MM.1S (cell line): ENCODE measurements at regions not wholly inside any gene's neighbourhood (a gene's known extent, or its start where the extent isn't known, plus 50 kb on each side); places are given as distances from the start of the nearest gene placed in this dataset.

ENCODE experiments used
- DNase-seq: peaks from one replicate; pipeline ENCODE4 v3.0.0-alpha.2; 2015
- H2AFZ ChIP-seq: fragments of 300-600 bp; sonication (generic); 2 replicates; pipeline ENCODE4 v1.6.0; 2016; ENCODE audit warnings: antibody characterized with exemption, low read length
- H3F3A ChIP-seq: fragments of 300-600 bp; sonication (generic); 2 replicates; pipeline ENCODE4 v1.6.1; 2016; ENCODE audit warnings: mild to moderate bottlenecking, antibody characterized with exemption, low read length, moderate library complexity, mixed read lengths; ENCODE audit not compliant: insufficient read depth
- H3K27ac ChIP-seq: fragments of 300-600 bp; sonication (generic); 2 replicates; pipeline ENCODE4 v1.5.1; 2016; ENCODE audit warnings: mild to moderate bottlenecking, low read length
- H3K27me3 ChIP-seq: fragments of 300-600 bp; sonication (generic); replicated peaks from 2 replicates; pipeline ENCODE4 v1.6.0; 2016; ENCODE audit warnings: low read length; ENCODE audit not compliant: insufficient read depth
- H3K36me3 ChIP-seq: fragments of 300-600 bp; sonication (generic); replicated peaks from 2 replicates; pipeline ENCODE4 v1.6.1; 2016; ENCODE audit warnings: mild to moderate bottlenecking, low read length, mixed read lengths; ENCODE audit not compliant: insufficient read depth
- H3K4me1 ChIP-seq: fragments of 300-600 bp; sonication (generic); 2 replicates; pipeline ENCODE4 v1.6.1; 2016; ENCODE audit warnings: low read length, mixed read lengths
- H3K4me2 ChIP-seq: fragments of 300-600 bp; sonication (generic); 2 replicates; pipeline ENCODE4 v1.6.0; 2016; ENCODE audit warnings: low read depth, low read length
- H3K4me3 ChIP-seq: fragments of 300-600 bp; sonication (generic); 2 replicates; pipeline ENCODE4 v1.5.1; 2016; ENCODE audit warnings: low read length, mixed read lengths
- H3K79me2 ChIP-seq: fragments of 300-600 bp; sonication (generic); 2 replicates; pipeline ENCODE4 v1.6.1; 2016; ENCODE audit warnings: mixed run types, low read length, mixed read lengths
- H3K9ac ChIP-seq: fragments of 300-600 bp; sonication (generic); 2 replicates; pipeline ENCODE4 v1.6.1; 2016; ENCODE audit warnings: low read length, mixed read lengths
- H3K9me2 ChIP-seq: fragments of 300-600 bp; sonication (generic); replicated peaks from 2 replicates; pipeline ENCODE4 v1.6.1; 2016; ENCODE audit warnings: mild to moderate bottlenecking, low read length, mixed read lengths; ENCODE audit not compliant: insufficient read depth
- H3K9me3 ChIP-seq: fragments of 300-600 bp; sonication (generic); replicated peaks from 2 replicates; pipeline ENCODE4 v1.6.1; 2016; ENCODE audit warnings: mild to moderate bottlenecking, low read length, mixed read lengths; ENCODE audit not compliant: insufficient read depth
- H4K20me1 ChIP-seq: fragments of 300-600 bp; sonication (generic); 2 replicates; pipeline ENCODE4 v1.6.1; 2016; ENCODE audit warnings: mild to moderate bottlenecking, low read length, moderate library complexity, mixed read lengths; ENCODE audit not compliant: insufficient read depth
- EZH2 ChIP-seq: fragments of 300-600 bp; sonication (generic); optimal IDR thresholded peaks from 2 replicates; pipeline ENCODE3; 2017; ENCODE audit warnings: low read depth, mild to moderate bottlenecking, antibody characterized with exemption, low read length, mixed read lengths
- EZH2phosphoT487 ChIP-seq: fragments of 300-600 bp; sonication (generic); IDR thresholded peaks from 2 replicates; pipeline ENCODE4 v1.6.1; 2018; ENCODE audit warnings: antibody characterized with exemption, low read length
- TF ChIP-seq, protein P1 (sequence below): fragments of 300-600 bp; sonication (generic); IDR thresholded peaks from 2 replicates; pipeline ENCODE4 v1.5.1; 2016; ENCODE audit warnings: antibody characterized with exemption, low read length, mixed read lengths

DNA sequence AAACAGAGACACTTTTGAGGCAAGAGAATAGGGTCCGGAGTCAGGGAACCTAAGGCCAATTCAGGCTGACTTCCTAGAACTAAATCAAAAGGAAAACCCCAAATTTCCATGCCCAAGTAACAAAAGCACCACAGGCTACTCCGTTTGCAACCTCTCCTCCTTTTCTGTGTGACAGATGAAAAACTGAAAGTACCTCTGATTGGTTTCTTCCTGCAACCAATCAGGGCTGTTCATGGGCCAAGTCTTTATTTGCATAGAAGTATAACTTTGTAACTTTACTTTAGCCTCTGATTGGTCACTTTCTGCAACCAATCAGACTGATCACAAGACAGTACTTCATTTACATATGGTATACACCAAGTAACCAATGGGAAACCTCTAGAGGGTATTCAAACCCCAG, 239.9 kb upstream of the KCND2 start:
- Histone ChIP-seq H3K9me2 (no peaks in the 10 kb centered on the region), H2AFZ (peak overlapping the region; percentile 18)
- TF ChIP-seq, protein P1, sequence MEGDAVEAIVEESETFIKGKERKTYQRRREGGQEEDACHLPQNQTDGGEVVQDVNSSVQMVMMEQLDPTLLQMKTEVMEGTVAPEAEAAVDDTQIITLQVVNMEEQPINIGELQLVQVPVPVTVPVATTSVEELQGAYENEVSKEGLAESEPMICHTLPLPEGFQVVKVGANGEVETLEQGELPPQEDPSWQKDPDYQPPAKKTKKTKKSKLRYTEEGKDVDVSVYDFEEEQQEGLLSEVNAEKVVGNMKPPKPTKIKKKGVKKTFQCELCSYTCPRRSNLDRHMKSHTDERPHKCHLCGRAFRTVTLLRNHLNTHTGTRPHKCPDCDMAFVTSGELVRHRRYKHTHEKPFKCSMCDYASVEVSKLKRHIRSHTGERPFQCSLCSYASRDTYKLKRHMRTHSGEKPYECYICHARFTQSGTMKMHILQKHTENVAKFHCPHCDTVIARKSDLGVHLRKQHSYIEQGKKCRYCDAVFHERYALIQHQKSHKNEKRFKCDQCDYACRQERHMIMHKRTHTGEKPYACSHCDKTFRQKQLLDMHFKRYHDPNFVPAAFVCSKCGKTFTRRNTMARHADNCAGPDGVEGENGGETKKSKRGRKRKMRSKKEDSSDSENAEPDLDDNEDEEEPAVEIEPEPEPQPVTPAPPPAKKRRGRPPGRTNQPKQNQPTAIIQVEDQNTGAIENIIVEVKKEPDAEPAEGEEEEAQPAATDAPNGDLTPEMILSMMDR, result no peak
- TF ChIP-seq EZH2phosphoT487, result no peak

DNA sequence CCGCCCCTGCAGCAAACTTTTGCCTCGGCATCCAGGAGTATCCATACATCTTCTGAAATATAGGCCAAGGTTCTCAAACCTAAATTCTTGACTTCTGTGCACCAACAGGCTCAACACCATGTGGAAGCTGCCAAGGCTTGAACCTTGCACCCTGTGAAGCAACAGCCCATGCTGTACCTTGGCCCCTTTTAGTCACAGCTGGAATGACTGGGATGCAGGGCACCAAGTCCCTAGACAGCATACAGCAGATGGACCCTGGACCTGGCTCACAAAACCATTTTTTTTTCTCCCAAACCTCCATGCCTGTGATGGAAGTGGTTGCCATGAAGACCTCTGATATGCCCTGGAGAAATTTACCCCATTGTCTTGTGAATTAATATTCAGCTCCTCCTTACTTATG, 233.8 kb upstream of the KCND2 start:
- Histone ChIP-seq H3K4me2 (no peak overlapping the region), H3K9me3 (no peaks in the 10 kb centered on the region), H3K4me3 (no peak overlapping the region), H3K9ac (no peak overlapping the region), H3K9me2 (no peaks in the 10 kb centered on the region), H3K27me3 (no peaks in the 10 kb centered on the region), H3K4me1 (no peaks in the 10 kb centered on the region), H3F3A (no peaks in the 10 kb centered on the region), H3K36me3 (no peaks in the 10 kb centered on the region), H3K27ac (no peak overlapping the region), H2AFZ (no peak overlapping the region), H4K20me1 (no peaks in the 10 kb centered on the region), H3K79me2 (no peaks in the 10 kb centered on the region)
- no peak for DNase-seq
- no peak for TF ChIP-seq EZH2
- TF ChIP-seq, protein P1, result no peak
- no peak for TF ChIP-seq EZH2phosphoT487

More for the DNA sequence above, 239.9 kb upstream of the KCND2 start:
- Histone ChIP-seq H3K27ac (no peak overlapping the region), H4K20me1 (no peaks in the 10 kb centered on the region), H3K9ac (no peak overlapping the region), H3K4me1 (no peaks in the 10 kb centered on the region), H3K27me3 (no peaks in the 10 kb centered on the region), H3K79me2 (no peaks in the 10 kb centered on the region), H3F3A (no peaks in the 10 kb centered on the region), H3K4me2 (no peak overlapping the region), H3K36me3 (no peaks in the 10 kb centered on the region), H3K4me3 (no peak overlapping the region), H3K9me3 (no peaks in the 10 kb centered on the region)
- DNase-seq, result peak; percentile 16

DNA sequence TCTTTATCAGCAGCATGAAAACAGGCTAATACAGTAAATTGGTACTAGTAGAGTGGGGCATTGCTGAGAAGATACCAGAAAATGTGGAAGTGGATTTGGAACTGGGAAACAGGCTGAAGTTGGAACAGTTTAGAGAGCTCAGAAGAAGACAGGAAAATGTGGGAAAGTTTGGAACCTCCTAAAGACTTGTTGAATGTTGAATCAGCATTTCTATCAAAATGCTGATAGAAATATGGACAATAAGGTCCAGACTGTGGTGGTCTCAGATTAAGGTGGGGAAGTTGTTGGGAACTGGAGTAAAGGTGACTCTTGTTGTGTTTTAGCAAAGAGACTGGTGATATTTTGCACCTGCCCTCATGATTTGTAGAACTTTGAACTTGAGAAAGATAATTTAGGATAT, 231.2 kb upstream of the KCND2 start:
- no peak overlapping the region for H3K4me2 ChIP-seq
- no peak for DNase-seq
- no peak overlapping the region for H3K9ac ChIP-seq
- no peak overlapping the region for H3K27ac ChIP-seq
- no peaks in the 10 kb centered on the region for H3K79me2 ChIP-seq
- H2AFZ ChIP-seq, result no peak overlapping the region
- no peaks in the 10 kb centered on the region for H3K4me1 ChIP-seq
- no peaks in the 10 kb centered on the region for H3K27me3 ChIP-seq
- no peaks in the 10 kb centered on the region for H4K20me1 ChIP-seq
- no peaks in the 10 kb centered on the region for H3K9me3 ChIP-seq
- H3K4me3 ChIP-seq, result no peak overlapping the region
- H3K9me2 ChIP-seq, result no peaks in the 10 kb centered on the region
- TF ChIP-seq EZH2phosphoT487 (no peak), EZH2 (no peak)
- TF ChIP-seq, protein P1, result no peak
- no peaks in the 10 kb centered on the region for H3F3A ChIP-seq
- no peaks in the 10 kb centered on the region for H3K36me3 ChIP-seq
